C4-2B (cell line): ENCODE measurements at regions not wholly inside any gene's neighbourhood (a gene's known extent, or its start where the extent isn't known, plus 50 kb on each side); places are given as distances from the start of the nearest gene placed in this dataset.

Experiments used
- H3K27ac ChIP-seq: fragments of 450-650 bp; 2 replicates; pipeline ENCODE4 v1.5.1; 2017
- CTCF ChIP-seq: fragments of 450-650 bp; conservative IDR thresholded peaks from 2 replicates; pipeline ENCODE4 v1.5.1; 2017; ENCODE audit warnings: mild to moderate bottlenecking
- ZFX ChIP-seq: fragments of 450-650 bp; IDR thresholded peaks from 2 replicates; pipeline ENCODE4 v1.6.1; 2017

- TF ChIP-seq ZFX (no peak), CTCF (no peak)
- H3K27ac ChIP-seq: no peak overlapping the region
Observed at GRCh38 chr2:147756069-147756468, 88.8 kb upstream of the ACVR2A start.

- H3K27ac ChIP-seq: no peak overlapping the region
- TF ChIP-seq ZFX: no peak
- no peak for TF ChIP-seq CTCF
Observed at GRCh38 chr2:147740211-147740927, 104.5 kb upstream of the ACVR2A start.

GRCh38 chr2:147739508-147739907, 105.3 kb upstream of the ACVR2A start:
- H3K27ac ChIP-seq: no peak overlapping the region
- no peak for TF ChIP-seq CTCF

GRCh38 chr2:147718831-147719230, 126.0 kb upstream of the ACVR2A start:
- TF ChIP-seq CTCF: no peak
- TF ChIP-seq ZFX: no peak
- H3K27ac ChIP-seq: no peak overlapping the region

GRCh38 chr2:147716906-147717305, 127.9 kb upstream of the ACVR2A start:
- TF ChIP-seq ZFX (no peak), CTCF (no peak)
- H3K27ac ChIP-seq: no peak overlapping the region

- no peak overlapping the region for H3K27ac ChIP-seq
- TF ChIP-seq CTCF (no peak), ZFX (no peak)
Observed at GRCh38 chr2:147715807-147716206, 129.0 kb upstream of the ACVR2A start.

GRCh38 chr2:147714582-147714981, 130.2 kb upstream of the ACVR2A start:
- no peak for TF ChIP-seq CTCF
- no peak for TF ChIP-seq ZFX
- H3K27ac ChIP-seq: no peak overlapping the region
